Psoas muscle (tissue), 7 donors: ENCODE measurements at regions not wholly inside any gene's neighbourhood (a gene's known extent, or its start where the extent isn't known, plus 50 kb on each side); places are given as distances from the start of the nearest gene placed in this dataset.
"Not testable (repeated sequence)": the region's sequence is repeated elsewhere in the genome, so short reads cannot be mapped to it uniquely, and the experiment has no call there.

Experiments
- ATAC-seq, 4 donors: fragments of 200-7000 bp; cut with Tn5 transposase; one replicate each; pipeline ENCODE4 v1.9.1; 2020; ENCODE audit warnings: moderate library complexity in 3 of 4, mild to moderate bottlenecking in 2 of 4
- DNase-seq, 2 donors: peaks; one replicate each; pipeline ENCODE4 v3.0.0-alpha.2; 2020
- H3K27ac ChIP-seq: fragments of 200-600 bp; one replicate; pipeline ENCODE4 v1.8.0; 2022
- H3K27me3 ChIP-seq, 3 donors: fragments of 200-600 bp in 1 of 3; one replicate each; pipeline versions ENCODE4 v1.6.1 to v1.8.0; 2013 to 2022; ENCODE audit warnings: low read length in 2 of 3, mild to moderate bottlenecking in 2 of 3, moderate library complexity in 1 of 3; ENCODE audit not compliant: insufficient read depth in 3 of 3
- H3K36me3 ChIP-seq, 2 donors: fragments of 200-600 bp in 1 of 2; one replicate each; pipeline versions ENCODE4 v1.6.1 to v1.8.0; 2013 to 2022; ENCODE audit warnings: low read depth in 1 of 2, mild to moderate bottlenecking in 1 of 2, moderate library complexity in 1 of 2; ENCODE audit not compliant: insufficient read depth in 1 of 2
- H3K4me1 ChIP-seq: fragments of 200-600 bp; one replicate; pipeline ENCODE4 v1.8.0; 2022
- H3K4me3 ChIP-seq: fragments of 200-600 bp; one replicate; pipeline ENCODE4 v1.8.0; 2022; ENCODE audit warnings: mild to moderate bottlenecking
- H3K9me3 ChIP-seq: fragments of 200-600 bp; one replicate; pipeline ENCODE4 v1.8.0; 2022
- WGBS, 3 donors: extraction: QIAGEN DNeasy Blood & Tissue Kit; methylation state at CpG; one replicate each; pipeline versions ENCODE4 v1.1.6 to v1.1.7; 2013; 5-methylcytosine and 5-hydroxymethylcytosine counted together
- intact Hi-C, 2 donors: fragments of 100-400 bp; cut with DNase I; formaldehyde crosslinking; loops; one replicate each; pipeline versions ENCODE4 v1.11.0 to v1.14.2; 2022
- TF ChIP-seq, protein P1 (sequence below): fragments of 200-600 bp; IDR thresholded peaks from one replicate; pipeline ENCODE4 v1.8.0; 2022; ENCODE audit warnings: antibody characterized with exemption
- donor health status: healthy with polysubstance abuse.
- donor health status: DM: no; HTN: no; CAD: no; lungs with moderate emphysema.
- donor health status: Bipolar disorder and iron deficiency.
- donor health status: healthy.
- donor health status: DM: yes; HTN: yes; CAD: no.
- donor health status: DM: no; HTN: no; CAD: no.
- donor health status: DM: yes; HTN: yes; CAD: no.

DNA sequence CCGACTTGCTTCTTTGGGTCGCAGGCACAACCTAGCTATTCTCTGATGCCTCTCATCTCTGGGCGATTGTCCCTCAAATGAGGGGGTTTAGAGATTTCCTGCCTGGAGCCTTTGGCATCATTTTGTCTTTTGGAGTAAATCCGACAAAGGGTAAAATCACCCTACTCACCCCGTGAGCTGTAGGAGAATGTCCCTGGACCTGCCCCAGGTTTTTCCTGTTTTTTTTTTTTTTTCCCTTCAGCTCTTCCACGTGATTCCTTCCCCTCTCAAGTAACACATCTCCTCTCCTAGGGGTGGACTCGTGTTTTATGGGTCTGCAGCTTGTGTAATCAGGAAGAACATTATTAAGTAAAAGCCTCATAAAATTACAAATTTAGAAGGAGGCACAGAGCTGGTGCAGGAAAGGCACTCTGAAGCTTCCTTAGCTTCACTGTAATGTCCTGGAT, 128.4 kb upstream of the ZNF746 start:
- intact Hi-C loops: loop anchor here in 1 of 2 donors (5.0 kb wide), 1 partner anchor 124 kb away; no protein-coding TSS in a partner anchor
- ATAC-seq (no peak), DNase-seq (no peak)
- TF ChIP-seq, protein P1, sequence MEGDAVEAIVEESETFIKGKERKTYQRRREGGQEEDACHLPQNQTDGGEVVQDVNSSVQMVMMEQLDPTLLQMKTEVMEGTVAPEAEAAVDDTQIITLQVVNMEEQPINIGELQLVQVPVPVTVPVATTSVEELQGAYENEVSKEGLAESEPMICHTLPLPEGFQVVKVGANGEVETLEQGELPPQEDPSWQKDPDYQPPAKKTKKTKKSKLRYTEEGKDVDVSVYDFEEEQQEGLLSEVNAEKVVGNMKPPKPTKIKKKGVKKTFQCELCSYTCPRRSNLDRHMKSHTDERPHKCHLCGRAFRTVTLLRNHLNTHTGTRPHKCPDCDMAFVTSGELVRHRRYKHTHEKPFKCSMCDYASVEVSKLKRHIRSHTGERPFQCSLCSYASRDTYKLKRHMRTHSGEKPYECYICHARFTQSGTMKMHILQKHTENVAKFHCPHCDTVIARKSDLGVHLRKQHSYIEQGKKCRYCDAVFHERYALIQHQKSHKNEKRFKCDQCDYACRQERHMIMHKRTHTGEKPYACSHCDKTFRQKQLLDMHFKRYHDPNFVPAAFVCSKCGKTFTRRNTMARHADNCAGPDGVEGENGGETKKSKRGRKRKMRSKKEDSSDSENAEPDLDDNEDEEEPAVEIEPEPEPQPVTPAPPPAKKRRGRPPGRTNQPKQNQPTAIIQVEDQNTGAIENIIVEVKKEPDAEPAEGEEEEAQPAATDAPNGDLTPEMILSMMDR: no peak
- Histone ChIP-seq H3K27me3 (no peaks in the 10 kb centered on the region), H3K4me1 (peaks cover 24% of the 10 kb centered on the region), H3K9me3 (no peaks in the 10 kb centered on the region), H3K36me3 (peaks cover 0 to 5% of the 10 kb centered on the region in 2 donors), H3K27ac (peak overlapping the region; percentile 36), H3K4me3 (peak overlapping the region; percentile 95)
- 38 to 49% (median 45%) methylated on average over 7 of the region's 7 CpGs for WGBS, 3 donors

- no peaks in the 10 kb centered on the region for H3K27me3 ChIP-seq
- peaks cover 24% of the 10 kb centered on the region for H3K4me1 ChIP-seq
- 32 to 45% (median 37%) methylated on average over 17 of the region's 17 CpGs for WGBS, 3 donors
- ATAC-seq (peak in 2 of 4 donors; percentile 45 to 57), DNase-seq (peak; percentile 50 to 69)
- peak overlapping the region; percentile 86 for H3K27ac ChIP-seq
- H3K9me3 ChIP-seq: no peaks in the 10 kb centered on the region
- intact Hi-C loops: loop anchor here in 1 of 2 donors (5.0 kb wide), 1 partner anchor 123 kb away; no protein-coding TSS in a partner anchor
- H3K4me3 ChIP-seq: peak overlapping the region; percentile 95
- peaks cover 0 to 10% of the 10 kb centered on the region in 2 donors for H3K36me3 ChIP-seq
- TF ChIP-seq, protein P1: peak; percentile 52
These were observed 127.8 kb upstream of the ZNF746 start for GRCh38 chr7:149625340-149625946.

- ATAC-seq: peak; percentile 96 to 99 (median 98)
- 1 to 2% (median 1%) methylated on average over 52 to 97 of the region's 97 CpGs for WGBS, 3 donors
These were observed 127.1 kb upstream of the ZNF746 start for GRCh38 chr7:149624419-149625339.

DNA sequence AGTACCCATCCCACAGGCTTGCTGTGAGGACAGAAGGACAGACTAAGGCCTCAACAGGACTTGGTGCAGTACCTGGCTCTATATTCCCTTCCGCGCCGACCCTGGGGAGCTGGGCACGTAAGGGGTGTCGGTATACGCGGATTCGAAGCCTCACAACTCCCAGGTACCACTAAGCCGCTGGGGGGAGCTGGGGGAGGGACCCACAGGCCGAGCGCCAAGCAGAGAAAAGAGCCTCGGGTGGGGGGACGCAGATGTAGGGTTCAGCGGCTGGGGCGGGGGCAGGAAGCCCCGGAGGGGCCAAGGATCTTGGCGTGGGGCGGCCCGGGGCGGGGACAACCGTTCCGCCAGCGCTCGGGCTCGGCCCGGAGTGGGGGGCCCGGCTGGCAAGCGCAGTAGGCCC, 126.4 kb upstream of the ZNF746 start:
- intact Hi-C loops: no loop called here

More at GRCh38 chr7:149624419-149625339, 127.1 kb upstream of the ZNF746 start:
- Histone ChIP-seq H3K9me3 (no peaks in the 10 kb centered on the region), H3K27ac (peak overlapping the region; percentile 86), H3K4me3 (peak overlapping the region; percentile 95), H3K36me3 (peaks cover 0 to 17% of the 10 kb centered on the region in 2 donors), H3K27me3 (no peaks in the 10 kb centered on the region), H3K4me1 (peaks cover 24% of the 10 kb centered on the region)
- intact Hi-C loops: loop anchor here in 1 of 2 donors (5.0 kb wide), 1 partner anchor 122 kb away; no protein-coding TSS in a partner anchor
- peak; percentile 96 to 97 for DNase-seq
- TF ChIP-seq, protein P1: peak; percentile 100

GRCh38 chr7:149623262-149623997, 125.8 kb upstream of the ZNF746 start:
- ATAC-seq, intact Hi-C loops: not testable (repeated sequence)
- H3K27ac ChIP-seq: peak overlapping the region; percentile 86

More for the DNA sequence above, 126.4 kb upstream of the ZNF746 start:
- peak overlapping the region; percentile 86 for H3K27ac ChIP-seq
- peaks cover 0 to 24% of the 10 kb centered on the region in 2 donors for H3K36me3 ChIP-seq
- DNase-seq (peak; percentile 31 to 63), ATAC-seq (peak; percentile 12 to 31 (median 22))
- WGBS, 3 donors: 0 to 2% (median 1%) methylated on average over 21 to 28 of the region's 28 CpGs
- H3K27me3 ChIP-seq: no peaks in the 10 kb centered on the region
- TF ChIP-seq, protein P1: no peak
- H3K4me3 ChIP-seq: peak overlapping the region; percentile 95
- peaks cover 24% of the 10 kb centered on the region for H3K4me1 ChIP-seq
- H3K9me3 ChIP-seq: no peaks in the 10 kb centered on the region

More at GRCh38 chr7:149623262-149623997, 125.8 kb upstream of the ZNF746 start:
- peaks cover 24% of the 10 kb centered on the region for H3K4me1 ChIP-seq
- 7 to 11% (median 9%) methylated on average over 15 to 19 of the region's 19 CpGs for WGBS, 3 donors
- DNase-seq: peak; percentile 46 to 78
- not testable (repeated sequence) for H3K9me3 ChIP-seq, H3K27me3 ChIP-seq
- peak overlapping the region; percentile 95 for H3K4me3 ChIP-seq
- peaks cover 0 to 30% of the 10 kb centered on the region in 2 donors for H3K36me3 ChIP-seq
